OCI-LY3 (cell line): ENCODE measurements at regions not wholly inside any gene's neighbourhood (a gene's known extent, or its start where the extent isn't known, plus 50 kb on each side); places are given as distances from the start of the nearest gene placed in this dataset.

Source experiments
- CTCF ChIP-seq: fragments of 200-600, 300-600 bp; sonication (generic); IDR thresholded peaks from 2 replicates; pipeline ENCODE4 v1.5.1; 2014; ENCODE audit warnings: antibody characterized with exemption, low read length, low read depth
- EZH2phosphoT487 ChIP-seq: fragments of 200-600 bp; shearing (Covaris generic); IDR thresholded peaks from 2 replicates; pipeline ENCODE4 v1.6.1; 2018; ENCODE audit warnings: antibody characterized with exemption, mixed run types, low read depth

- no peak for TF ChIP-seq CTCF
- no peak for TF ChIP-seq EZH2phosphoT487
These were observed 1077.6 kb upstream of the FOXG1 start for GRCh38 chr14:27688841-27689444.
